Panc1 (cell line): ENCODE measurements at regions not wholly inside any gene's neighbourhood (a gene's known extent, or its start where the extent isn't known, plus 50 kb on each side); places are given as distances from the start of the nearest gene placed in this dataset.

Source experiments
- CTCF ChIP-seq: fragments of 450-650 bp; IDR thresholded peaks from 2 replicates; pipeline ENCODE4 v1.5.1; 2017; ENCODE audit warnings: mild to moderate bottlenecking
- POLR2AphosphoS5 ChIP-seq: IDR thresholded peaks from 2 replicates; pipeline ENCODE4 v1.6.1; 2012; ENCODE audit warnings: mild to moderate bottlenecking, low read depth, low read length, moderate library complexity
- REST ChIP-seq, 2 experiments: IDR thresholded peaks; 2 replicates each; pipeline ENCODE4 v1.6.1; 2011 to 2012; ENCODE audit warnings: low read depth in 2 of 2, control low read depth in 1 of 2, low read length in 1 of 2, mild to moderate bottlenecking in 1 of 2, moderate library complexity in 1 of 2; ENCODE audit not compliant: insufficient read depth in 1 of 2
- TCF7L2 ChIP-seq: IDR thresholded peaks from 2 replicates; pipeline ENCODE4 v1.6.1; 2011; ENCODE audit warnings: mild to moderate bottlenecking, low read depth, low read length, inconsistent platforms

- TF ChIP-seq CTCF: no peak
- TF ChIP-seq POLR2AphosphoS5: no peak
- TF ChIP-seq TCF7L2: no peak
- TF ChIP-seq REST (IDR thresholded peaks at IDR 0.05; ENCODE audit: insufficient read depth in 1 of 2, low read depth in 2 of 2, low read length in 1 of 2): no peak
These were observed 228.9 kb downstream of the SDHAF3 start for GRCh38 chr7:97346349-97346748.
